SK-MEL-5 (cell line): ENCODE measurements at regions not wholly inside any gene's neighbourhood (a gene's known extent, or its start where the extent isn't known, plus 50 kb on each side); places are given as distances from the start of the nearest gene placed in this dataset.

Experiments
- DNase-seq: peaks from one replicate; pipeline ENCODE4 v3.0.0-alpha.2; 2016; ENCODE audit warnings: low read depth, low spot score
- in situ Hi-C: cut with HindIII; loops from 2 replicates; pipeline ENCODE4 v1.10.0; 2016; ENCODE audit warnings: low sequenced_read_pairs, high pct_unique_total_duplicates, low pct_unique_long_range_greater_than_20kb

GRCh38 chr13:99911965-99912566 lies 59.5 kb downstream of the ZIC5 start:
- in situ Hi-C loops = no loop called here
- DNase-seq = no peak

- DNase-seq = no peak
- in situ Hi-C loops = no loop called here
Observed at GRCh38 chr13:99911069-99911964, 60.2 kb downstream of the ZIC5 start.

DNA sequence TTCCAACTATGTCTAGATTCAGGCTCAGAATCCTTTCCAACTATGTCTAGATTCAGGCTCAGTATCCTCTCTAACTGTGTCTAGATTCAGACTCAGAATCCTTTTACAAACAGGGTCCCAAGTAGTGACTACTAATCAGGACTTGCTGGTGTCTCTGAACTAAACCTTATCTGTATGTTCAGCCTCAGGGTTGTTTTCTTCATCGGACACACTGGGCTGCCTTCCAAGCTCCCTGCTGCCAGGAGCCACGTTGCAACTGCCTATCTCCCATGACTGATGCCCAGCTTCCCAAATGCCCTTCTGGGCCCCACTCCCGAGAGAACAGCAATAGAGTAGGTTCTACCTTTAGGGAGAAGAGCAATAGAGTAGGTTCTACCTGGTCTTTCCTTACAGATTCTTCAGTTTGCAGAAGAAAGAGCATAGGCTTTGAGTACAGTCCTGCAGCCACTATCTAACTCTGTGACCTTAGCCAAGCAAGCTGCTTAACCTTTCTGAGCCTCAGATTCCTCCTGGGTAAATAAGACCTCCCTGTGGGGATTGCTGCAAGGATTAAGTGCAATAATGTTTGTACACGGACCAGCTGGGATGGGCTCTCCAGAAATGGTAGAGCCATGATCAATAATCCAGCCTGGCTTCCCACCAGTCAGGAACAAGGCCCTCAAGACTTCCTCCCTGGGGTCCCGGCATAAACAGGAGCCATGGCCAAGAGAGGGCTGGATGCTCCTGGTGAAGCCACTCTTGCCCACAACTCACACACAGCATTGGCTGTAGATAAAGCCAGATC lies 61.5 kb downstream of the ZIC5 start:
- in situ Hi-C loops = no loop called here
- peak; percentile 30 for DNase-seq

GRCh38 chr13:99909097-99909835 lies 62.3 kb downstream of the ZIC5 start:
- DNase-seq = no peak
- in situ Hi-C loops = no loop called here

DNA sequence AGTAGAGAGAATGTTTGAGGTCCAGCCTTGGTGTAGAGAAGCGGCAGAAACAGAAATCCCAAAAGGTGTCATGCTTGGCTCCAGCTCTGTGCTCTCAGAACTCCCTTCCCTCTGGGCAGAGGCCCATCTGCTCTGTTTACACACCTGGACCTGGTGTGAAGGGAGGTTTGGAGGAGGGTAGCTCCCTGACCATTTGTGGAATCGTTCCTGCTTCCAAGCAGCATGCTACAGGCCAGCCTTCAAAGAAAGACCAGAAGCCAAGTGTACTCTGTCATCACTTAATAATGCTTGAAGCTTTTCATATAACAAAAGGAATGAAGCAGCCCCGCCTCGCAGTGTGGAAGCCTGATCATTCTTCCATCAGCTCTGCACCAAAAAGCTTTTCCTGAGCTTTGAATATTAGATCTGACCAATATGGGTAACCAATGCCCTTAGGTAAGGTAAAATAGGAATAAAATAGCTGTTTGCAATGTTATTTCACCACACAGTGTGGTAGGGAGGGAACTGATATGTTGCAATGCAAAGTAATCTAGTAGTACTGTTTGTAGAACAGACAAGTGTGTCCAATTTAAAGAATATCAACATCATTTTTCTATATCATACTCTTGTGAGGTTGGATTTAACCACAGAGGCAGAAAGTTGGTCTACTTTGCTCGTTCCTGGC lies 63.3 kb downstream of the ZIC5 start:
- no peak for DNase-seq

DNA sequence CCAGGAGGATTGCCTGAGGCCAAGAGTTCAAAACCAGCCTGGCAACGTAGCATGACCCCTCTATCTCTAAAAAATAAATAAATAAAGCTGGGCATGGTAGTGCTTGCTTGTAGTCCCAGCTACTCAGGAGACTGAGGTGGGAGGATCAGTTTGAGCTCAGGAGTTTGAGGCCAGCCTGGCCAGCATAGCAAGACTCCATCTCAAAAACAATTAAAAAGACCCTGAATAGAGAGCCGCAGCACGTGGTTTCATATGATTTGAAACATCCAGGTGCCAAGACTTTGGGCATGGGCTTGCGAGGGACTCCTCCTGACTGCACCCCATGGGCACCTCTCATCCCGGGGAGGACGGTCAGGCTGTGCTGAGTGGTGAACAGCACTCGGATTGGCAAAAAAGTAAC lies 63.9 kb downstream of the ZIC5 start:
- in situ Hi-C loops = no loop called here
- DNase-seq = no peak

More for the DNA sequence above, 63.3 kb downstream of the ZIC5 start:
- in situ Hi-C loops = no loop called here

GRCh38 chr13:99907038-99907437 lies 64.5 kb downstream of the ZIC5 start:
- DNase-seq = no peak
- in situ Hi-C loops = no loop called here

GRCh38 chr13:99905814-99906213 lies 65.8 kb downstream of the ZIC5 start:
- no peak for DNase-seq
- in situ Hi-C loops = no loop called here

- no peak for DNase-seq
- in situ Hi-C loops = no loop called here
Observed at GRCh38 chr13:99905224-99905623, 66.3 kb downstream of the ZIC5 start.

- DNase-seq = no peak
- in situ Hi-C loops = no loop called here
Observed at GRCh38 chr13:99903140-99903539, 68.4 kb downstream of the ZIC5 start.

DNA sequence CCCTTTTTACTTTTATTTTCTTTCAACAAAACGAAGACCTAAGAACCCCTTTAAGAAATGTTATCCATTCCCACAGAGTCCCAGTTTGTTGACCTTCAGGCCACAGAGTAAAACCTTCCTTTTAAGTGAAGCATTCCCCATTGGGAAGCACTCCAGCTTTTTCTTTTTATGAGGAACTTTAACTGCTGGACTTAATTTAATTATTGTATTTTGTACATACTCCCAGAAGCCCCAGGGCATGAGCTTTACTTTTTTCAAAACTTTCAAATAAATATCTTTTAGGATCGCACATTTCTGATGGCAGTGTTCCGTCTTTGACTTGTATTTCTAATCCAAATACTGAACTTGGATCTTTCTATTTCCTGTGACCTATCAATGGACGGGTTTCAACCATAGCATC lies 68.9 kb downstream of the ZIC5 start:
- in situ Hi-C loops = no loop called here
- DNase-seq = no peak

DNA sequence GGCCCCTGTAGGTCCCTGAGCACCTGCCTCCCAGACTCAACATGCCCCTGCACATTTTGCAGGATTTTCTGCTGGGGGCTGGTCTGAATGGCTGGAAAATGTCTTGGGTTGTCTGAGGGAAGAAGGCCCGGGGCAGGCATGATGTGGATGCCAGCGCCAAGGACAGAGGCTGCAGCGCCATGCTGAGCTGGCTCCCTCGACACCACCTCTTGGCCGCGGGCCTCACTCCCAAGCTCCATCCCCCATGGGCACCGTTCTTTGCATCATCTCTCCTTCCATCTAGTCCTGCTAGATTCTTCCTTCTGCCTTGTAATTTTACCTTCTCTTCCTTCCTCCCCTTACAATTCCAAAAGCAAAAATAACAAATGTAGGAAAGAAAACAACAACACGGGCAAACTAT lies 70.6 kb downstream of the ZIC5 start:
- in situ Hi-C loops = no loop called here
- DNase-seq = no peak

DNA sequence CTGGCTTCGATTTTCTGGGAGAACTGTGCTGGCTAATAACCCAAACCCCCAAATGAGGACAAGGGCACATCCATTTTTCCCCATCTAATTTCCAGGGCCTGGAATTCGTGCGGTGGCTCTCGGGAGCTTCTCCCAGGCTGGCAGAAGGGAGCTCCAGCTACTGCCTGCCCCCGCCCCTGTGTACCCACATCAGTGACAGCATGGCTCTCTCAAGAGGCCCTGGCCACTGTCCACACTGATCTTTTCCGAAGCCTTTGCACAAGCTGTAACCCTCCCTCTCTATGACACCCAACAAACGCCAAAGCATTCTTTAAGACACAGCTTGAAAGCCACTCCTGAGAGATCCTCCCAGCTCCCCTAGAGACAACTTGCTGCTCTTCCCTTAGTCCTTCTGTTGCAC lies 73.1 kb downstream of the ZIC5 start:
- no peak for DNase-seq
- in situ Hi-C loops = no loop called here

DNA sequence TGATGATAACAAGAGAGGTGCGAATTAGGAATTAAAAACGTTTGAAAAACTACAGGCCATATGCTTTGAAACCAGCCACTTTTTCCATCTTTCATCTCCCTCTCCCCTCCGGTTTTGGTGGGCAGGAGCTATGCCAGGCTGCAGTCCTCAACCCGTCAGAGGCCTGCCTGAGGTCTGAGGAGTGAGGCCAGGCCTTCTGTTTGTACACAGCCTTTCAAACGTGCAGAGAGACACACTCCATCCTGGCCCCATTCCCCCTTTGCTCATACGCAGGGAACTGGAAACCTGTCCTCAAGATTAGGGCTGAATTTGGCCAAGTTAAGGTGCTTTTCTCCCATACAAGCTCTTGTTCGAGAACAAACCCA lies 74.5 kb downstream of the ZIC5 start:
- in situ Hi-C loops = no loop called here
- no peak for DNase-seq

DNA sequence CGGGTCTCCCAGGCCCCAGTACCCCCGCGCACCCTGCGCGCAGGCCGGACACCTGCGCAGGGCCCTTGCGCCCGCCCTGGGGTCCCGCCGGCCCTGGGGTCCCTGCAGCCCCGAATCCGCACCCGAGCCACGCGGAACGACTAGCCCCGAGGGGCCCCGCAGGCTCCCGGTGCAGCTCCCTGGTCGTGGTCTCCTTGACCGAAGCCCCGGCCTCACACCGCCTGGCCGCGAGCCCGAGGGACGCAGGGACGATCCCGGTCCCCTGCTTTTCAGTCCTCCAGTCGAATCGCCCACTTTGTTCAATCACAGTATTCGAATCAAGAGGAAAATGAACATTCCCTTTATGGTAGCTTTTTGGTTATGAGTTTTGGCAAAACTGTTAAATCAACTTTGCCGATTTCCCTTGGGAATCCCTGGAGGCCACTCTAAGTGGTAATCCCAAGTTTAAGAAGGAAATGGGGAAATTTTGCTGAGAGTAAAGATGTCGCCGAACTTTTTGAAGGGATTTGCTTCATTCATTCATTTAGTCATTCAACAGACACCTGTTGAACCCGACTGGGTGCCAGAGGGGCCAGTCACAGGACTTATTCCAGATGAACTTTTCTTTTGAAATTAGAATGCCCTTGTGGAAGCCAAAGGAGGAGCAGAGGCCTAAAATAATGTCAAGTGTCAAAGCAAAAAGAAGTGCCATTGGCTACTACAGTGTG lies 75.0 kb downstream of the ZIC5 start:
- no peak for DNase-seq
- in situ Hi-C loops = no loop called here

- in situ Hi-C loops = no loop called here
- DNase-seq = no peak
Observed at GRCh38 chr13:99895444-99896368, 75.9 kb downstream of the ZIC5 start.
